Heart left ventricle (tissue), 13 donors: ENCODE measurements at regions not wholly inside any gene's neighbourhood (a gene's known extent, or its start where the extent isn't known, plus 50 kb on each side); places are given as distances from the start of the nearest gene placed in this dataset.

Experiments used
- POLR2A ChIP-seq, 2 donors: fragments of 450-650 bp; IDR thresholded peaks; one replicate each; pipeline ENCODE4 v1.6.1; 2017; ENCODE audit warnings: antibody characterized with exemption in 2 of 2, mild to moderate bottlenecking in 2 of 2, moderate library complexity in 2 of 2
- TF ChIP-seq, protein P1 (sequence below), 12 donors: fragments of 200-600 bp; sonication (generic) in 4 of 12; IDR thresholded peaks; one replicate each; pipeline versions ENCODE4 v1.5.0 to v1.8.0; 2018 to 2022; ENCODE audit warnings: antibody characterized with exemption in 12 of 12, mild to moderate bottlenecking in 5 of 12
- donor health status: ischemic (EF 13 %, LVEDD 7.1; RV severe dilation, severe dysfunction).
- donor health status: DM: no; HTN: yes; CAD: no.
- donor health status: DM: no; HTN: no; CAD: no.
- donor health status: ischemic (EF 25% LVEDD 6.9; RV normal size, moderate dysfunction).
- donor health status: ischemic (EF 25% LVEDD 5.7; RV mildly dilated, moderate dysfunction).
- donor health status: ischemic (EF 35%, LVEDD 5.7; RV mildly dilated, moderate dysfunction).
- donor health status: nonischemic (EF 11% LVEDD 7.7; RV severe dilation, severe dysfunction).
- donor health status: DM: yes; HTN: yes; CAD: no.
- donor health status: PGD.
- donor health status: ischemic (EF 29% LVEDD 5.4; RV normal size, mild dysfunction).
- donor health status: nonischemic (EF 23%, LVEDD 6.1; RV moderate dilation, normal function).

DNA sequence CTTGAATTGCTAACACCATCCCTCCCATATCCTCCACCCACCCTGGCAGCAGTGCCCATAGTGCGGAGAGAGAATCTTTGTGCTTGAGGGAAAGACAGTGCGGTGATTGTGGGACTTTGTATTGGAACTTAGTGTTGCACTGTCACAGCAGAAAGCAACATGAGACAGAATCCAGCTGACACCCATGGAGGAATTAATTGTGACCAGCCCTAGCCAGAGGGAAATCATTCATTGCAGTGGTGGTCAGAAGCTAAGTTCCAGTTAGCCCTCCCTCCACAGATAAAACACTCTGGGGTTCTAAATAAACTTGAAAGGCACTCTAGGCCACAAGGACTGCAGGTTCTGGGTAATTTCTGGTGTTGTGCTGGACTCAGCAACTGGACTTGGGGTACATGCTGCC lies 1002.6 kb downstream of the TMTC2 start:
- TF ChIP-seq, protein P1, sequence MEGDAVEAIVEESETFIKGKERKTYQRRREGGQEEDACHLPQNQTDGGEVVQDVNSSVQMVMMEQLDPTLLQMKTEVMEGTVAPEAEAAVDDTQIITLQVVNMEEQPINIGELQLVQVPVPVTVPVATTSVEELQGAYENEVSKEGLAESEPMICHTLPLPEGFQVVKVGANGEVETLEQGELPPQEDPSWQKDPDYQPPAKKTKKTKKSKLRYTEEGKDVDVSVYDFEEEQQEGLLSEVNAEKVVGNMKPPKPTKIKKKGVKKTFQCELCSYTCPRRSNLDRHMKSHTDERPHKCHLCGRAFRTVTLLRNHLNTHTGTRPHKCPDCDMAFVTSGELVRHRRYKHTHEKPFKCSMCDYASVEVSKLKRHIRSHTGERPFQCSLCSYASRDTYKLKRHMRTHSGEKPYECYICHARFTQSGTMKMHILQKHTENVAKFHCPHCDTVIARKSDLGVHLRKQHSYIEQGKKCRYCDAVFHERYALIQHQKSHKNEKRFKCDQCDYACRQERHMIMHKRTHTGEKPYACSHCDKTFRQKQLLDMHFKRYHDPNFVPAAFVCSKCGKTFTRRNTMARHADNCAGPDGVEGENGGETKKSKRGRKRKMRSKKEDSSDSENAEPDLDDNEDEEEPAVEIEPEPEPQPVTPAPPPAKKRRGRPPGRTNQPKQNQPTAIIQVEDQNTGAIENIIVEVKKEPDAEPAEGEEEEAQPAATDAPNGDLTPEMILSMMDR (IDR thresholded peaks at IDR 0.05) = no peak
- TF ChIP-seq POLR2A (IDR thresholded peaks at IDR 0.05) = no peak
